ENCODE measurements at regions not wholly inside any gene's neighbourhood (a gene's known extent, or its start where the extent isn't known, plus 50 kb on each side); places are given as distances from the start of the nearest gene placed in this dataset.

DNA sequence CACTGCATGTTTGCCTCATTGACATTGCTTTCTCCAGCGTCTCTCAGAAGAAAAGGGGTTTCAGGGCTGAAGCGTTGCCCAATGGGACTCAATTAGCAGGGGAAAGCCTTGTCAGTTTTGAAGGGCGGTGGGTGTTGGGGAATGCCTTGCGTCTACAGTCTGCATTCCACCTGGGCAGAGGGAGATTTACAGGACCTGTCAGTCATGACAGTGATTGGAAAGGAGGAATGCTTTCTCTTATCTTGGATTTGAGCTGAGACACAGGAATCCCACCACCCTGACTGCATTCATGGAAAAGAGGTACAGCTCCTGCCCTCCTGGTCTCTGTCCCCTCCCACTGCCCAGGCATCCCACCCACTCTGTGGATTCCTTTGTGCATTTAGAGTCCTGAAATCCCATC is 123.9 kb downstream of the ACKR3 start:
- H3K4me2 ChIP-seq (ENCODE audit: insufficient read depth, low read length) = no peak overlapping the region
- CTCF ChIA-PET (ENCODE audit: low intra/inter-chr PET ratio) = no interaction called here
- no peaks in the 10 kb centered on the region for H3K79me2 ChIP-seq (ENCODE audit: control insufficient read depth, insufficient read depth, low read length)
- BruUV-seq (replicated peaks) = no TSS peak
- in situ Hi-C loops (cut with MboI) = no loop called here
- POLR2A ChIA-PET = no interaction called here
- H3K9me1 ChIP-seq (ENCODE audit: control insufficient read depth, insufficient read depth, low read length) = no peaks in the 10 kb centered on the region
- WGBS (ENCODE audit: insufficient coverage, low coverage, missing lambda C conversion rate) = 0% methylated on average over 4 of the region's 4 CpGs
- no peak for FAIRE-seq
- no peak overlapping the region for H3K4me3 ChIP-seq
- no peaks in the 10 kb centered on the region; the same call in 1 of the 2 replicates for H4K20me1 ChIP-seq (replicated peaks; ENCODE audit: control insufficient read depth, insufficient read depth, low read length)
- intact Hi-C loops (cut with micrococcal nuclease) = no loop called here
- no peak overlapping the region for H2AFZ ChIP-seq (ENCODE audit: low read depth, low read length)
- H3K9ac ChIP-seq (ENCODE audit: insufficient read depth in 1 of 2, low read depth in 2 of 2, low read length in 2 of 2) = no peak overlapping the region
- H3K4me1 ChIP-seq (replicated peaks in 1 of 2; ENCODE audit: control insufficient read depth in 2 of 2, insufficient read depth in 2 of 2, low read length in 2 of 2) = no peaks in the 10 kb centered on the region
- H3K27ac ChIP-seq (ENCODE audit: extremely low read depth, low read depth, low read length) = no peak overlapping the region
- no peak for ATAC-seq
- no peaks in the 10 kb centered on the region for H3K36me3 ChIP-seq (ENCODE audit: control insufficient read depth, insufficient read depth, low read length)
- peaks cover 0 to 19% of the 10 kb centered on the region in 2 experiments; a peak in 2 of 5 replicates for H3K27me3 ChIP-seq (ENCODE audit: control insufficient read depth in 2 of 2, insufficient read depth in 2 of 2, low read length in 2 of 2)
- DNase-seq (ENCODE audit: extremely low read depth in 1 of 4, low spot score in 3 of 4) = no peak
- H3K9me3 ChIP-seq (replicated peaks; ENCODE audit: control insufficient read depth, insufficient read depth, low read depth, low read length) = no peaks in the 10 kb centered on the region
- no peak for TF ChIP-seq CXXC5 (CRISPR knock-in tag; IDR thresholded peaks at IDR 0.05)
- no peak for TF ChIP-seq MYC (IDR thresholded peaks at IDR 0.05; ENCODE audit: low read depth, low read length)
- TF ChIP-seq MYC (CRISPR knock-in tag; IDR thresholded peaks at IDR 0.05; ENCODE audit: borderline replicate concordance, low read depth) = no peak
- TF ChIP-seq MCM7 (IDR thresholded peaks at IDR 0.05) = no peak
- TF ChIP-seq, protein P1, sequence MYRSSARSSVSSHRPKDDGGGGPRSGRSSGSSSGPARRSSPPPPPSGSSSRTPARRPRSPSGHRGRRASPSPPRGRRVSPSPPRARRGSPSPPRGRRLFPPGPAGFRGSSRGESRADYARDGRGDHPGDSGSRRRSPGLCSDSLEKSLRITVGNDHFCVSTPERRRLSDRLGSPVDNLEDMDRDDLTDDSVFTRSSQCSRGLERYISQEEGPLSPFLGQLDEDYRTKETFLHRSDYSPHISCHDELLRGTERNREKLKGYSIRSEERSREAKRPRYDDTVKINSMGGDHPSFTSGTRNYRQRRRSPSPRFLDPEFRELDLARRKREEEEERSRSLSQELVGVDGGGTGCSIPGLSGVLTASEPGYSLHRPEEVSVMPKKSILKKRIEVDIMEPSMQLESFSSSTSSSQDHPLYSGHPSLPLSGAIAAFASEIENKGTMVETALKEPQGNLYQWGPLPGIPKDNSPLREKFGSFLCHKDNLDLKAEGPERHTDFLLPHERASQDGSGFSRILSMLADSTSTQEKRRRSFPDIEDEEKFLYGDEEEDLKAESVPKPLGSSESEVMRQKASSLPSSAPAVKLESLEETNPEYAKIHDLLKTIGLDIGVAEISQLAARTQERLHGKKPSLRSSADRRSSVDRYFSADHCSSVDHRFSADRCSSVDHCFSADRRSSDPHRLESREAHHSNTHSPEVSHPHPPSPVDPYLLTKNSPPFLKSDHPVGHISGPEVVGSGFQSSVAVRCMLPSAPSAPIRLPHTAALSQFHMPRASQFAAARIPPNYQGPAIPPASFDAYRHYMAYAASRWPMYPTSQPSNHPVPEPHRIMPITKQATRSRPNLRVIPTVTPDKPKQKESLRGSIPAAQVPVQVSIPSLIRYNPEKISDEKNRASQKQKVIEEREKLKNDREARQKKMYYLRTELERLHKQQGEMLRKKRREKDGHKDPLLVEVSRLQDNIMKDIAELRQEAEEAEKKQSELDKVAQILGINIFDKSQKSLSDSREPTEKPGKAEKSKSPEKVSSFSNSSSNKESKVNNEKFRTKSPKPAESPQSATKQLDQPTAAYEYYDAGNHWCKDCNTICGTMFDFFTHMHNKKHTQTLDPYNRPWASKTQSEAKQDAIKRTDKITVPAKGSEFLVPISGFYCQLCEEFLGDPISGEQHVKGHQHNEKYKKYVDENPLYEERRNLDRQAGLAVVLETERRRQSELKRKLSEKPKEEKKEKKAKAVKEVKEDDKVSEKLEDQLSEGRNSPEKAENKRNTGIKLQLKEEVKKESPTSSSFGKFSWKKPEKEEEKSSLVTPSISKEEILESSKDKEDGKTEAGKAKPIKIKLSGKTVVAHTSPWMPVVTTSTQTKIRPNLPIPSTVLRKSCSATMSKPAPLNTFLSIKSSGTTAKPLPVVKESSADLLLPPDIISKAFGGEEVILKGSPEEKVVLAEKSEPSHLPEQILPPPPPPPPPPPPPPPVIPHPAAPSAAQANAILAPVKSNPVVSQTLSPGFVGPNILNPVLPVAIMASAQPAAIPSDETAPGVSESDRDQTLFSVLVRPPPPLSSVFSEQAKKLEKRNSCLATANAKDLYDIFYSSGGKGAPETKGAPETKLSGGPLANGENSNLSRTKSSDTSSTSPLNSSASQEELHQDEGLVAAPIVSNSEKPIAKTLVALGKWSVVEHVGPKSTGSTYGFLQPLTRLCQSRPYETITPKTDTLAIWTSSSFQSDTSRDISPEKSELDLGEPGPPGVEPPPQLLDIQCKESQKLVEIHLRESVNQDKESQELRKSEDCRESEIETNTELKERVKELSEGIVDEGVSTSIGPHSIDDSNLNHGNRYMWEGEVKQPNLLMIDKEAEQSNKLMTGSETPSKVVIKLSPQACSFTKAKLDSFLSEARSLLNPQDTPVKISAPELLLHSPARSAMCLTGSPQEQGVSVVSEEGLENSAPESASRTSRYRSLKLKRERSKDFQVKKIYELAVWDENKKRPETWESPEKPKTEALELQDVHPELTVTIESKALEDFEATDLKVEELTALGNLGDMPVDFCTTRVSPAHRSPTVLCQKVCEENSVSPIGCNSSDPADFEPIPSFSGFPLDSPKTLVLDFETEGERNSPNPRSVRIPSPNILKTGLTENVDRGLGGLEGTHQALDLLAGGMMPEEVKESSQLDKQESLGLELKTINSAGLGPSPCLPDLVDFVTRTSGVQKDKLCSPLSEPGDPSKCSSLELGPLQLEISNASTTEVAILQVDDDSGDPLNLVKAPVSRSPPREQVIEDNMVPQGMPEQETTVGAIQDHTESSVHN (IDR thresholded peaks at IDR 0.05; ENCODE audit: borderline replicate concordance in 1 of 2, low read depth in 1 of 2) = no peak
- no peak for TF ChIP-seq ZNF347 (CRISPR knock-in tag; IDR thresholded peaks at IDR 0.05; ENCODE audit: low read depth)
- no peak for TF ChIP-seq IRF2 (CRISPR knock-in tag; IDR thresholded peaks at IDR 0.05)

All from K562 (cell line).